ENCODE measurements at regions not wholly inside any gene's neighbourhood (a gene's known extent, or its start where the extent isn't known, plus 50 kb on each side); places are given as distances from the start of the nearest gene placed in this dataset.

GRCh38 chr3:146912241-146913015 is 307.3 kb upstream of the PLSCR5 start:
- no peaks in the 10 kb centered on the region for H3K27me3 Mint-ChIP-seq
- no peak overlapping the region for H3K4me3 Mint-ChIP-seq
- peaks cover 0 to 4% (median 0%) of the 10 kb centered on the region in 3 donors for H3K9me3 Mint-ChIP-seq

GRCh38 chr3:146903927-146904326 is 298.8 kb upstream of the PLSCR5 start:
- no peaks in the 10 kb centered on the region for H3K4me1 Mint-ChIP-seq
- H3K27ac Mint-ChIP-seq = no peak overlapping the region
- no peaks in the 10 kb centered on the region for H3K36me3 Mint-ChIP-seq
- no peak overlapping the region for H3K4me3 Mint-ChIP-seq
- no peaks in the 10 kb centered on the region for H3K27me3 Mint-ChIP-seq
- H3K9me3 Mint-ChIP-seq = peaks cover 0 to 13% (median 4%) of the 10 kb centered on the region in 3 donors

More at GRCh38 chr3:146912241-146913015, 307.3 kb upstream of the PLSCR5 start:
- Mint-ChIP-seq H3K27ac (no peak overlapping the region), H3K4me1 (no peaks in the 10 kb centered on the region), H3K36me3 (no peaks in the 10 kb centered on the region)

- Mint-ChIP-seq H3K36me3 (no peaks in the 10 kb centered on the region), H3K4me1 (no peaks in the 10 kb centered on the region), H3K27me3 (no peaks in the 10 kb centered on the region), H3K27ac (no peak overlapping the region), H3K4me3 (no peak overlapping the region), H3K9me3 (peaks cover 0 to 13% (median 0%) of the 10 kb centered on the region in 3 donors)
These were observed 294.0 kb upstream of the PLSCR5 start for GRCh38 chr3:146899171-146899570.

- no peaks in the 10 kb centered on the region for H3K27me3 Mint-ChIP-seq
- H3K4me1 Mint-ChIP-seq = no peaks in the 10 kb centered on the region
- no peak overlapping the region for H3K4me3 Mint-ChIP-seq
- H3K27ac Mint-ChIP-seq = no peak overlapping the region
- peaks cover 0 to 9% (median 0%) of the 10 kb centered on the region in 3 donors for H3K9me3 Mint-ChIP-seq
- no peaks in the 10 kb centered on the region for H3K36me3 Mint-ChIP-seq
These were observed 291.6 kb upstream of the PLSCR5 start for GRCh38 chr3:146896711-146897110.

- no peak overlapping the region for H3K27ac Mint-ChIP-seq
- H3K27me3 Mint-ChIP-seq = no peaks in the 10 kb centered on the region
- H3K9me3 Mint-ChIP-seq = peaks cover 0 to 9% (median 0%) of the 10 kb centered on the region in 3 donors
These were observed 290.0 kb upstream of the PLSCR5 start for GRCh38 chr3:146895026-146895749.

GRCh38 chr3:146894406-146894805 is 289.3 kb upstream of the PLSCR5 start:
- Mint-ChIP-seq H3K27ac (no peak overlapping the region), H3K9me3 (peaks cover 0 to 4% (median 0%) of the 10 kb centered on the region in 3 donors), H3K4me3 (no peak overlapping the region), H3K36me3 (no peaks in the 10 kb centered on the region), H3K4me1 (no peaks in the 10 kb centered on the region), H3K27me3 (no peaks in the 10 kb centered on the region)

More at GRCh38 chr3:146895026-146895749, 290.0 kb upstream of the PLSCR5 start:
- no peaks in the 10 kb centered on the region for H3K36me3 Mint-ChIP-seq
- no peaks in the 10 kb centered on the region for H3K4me1 Mint-ChIP-seq
- H3K4me3 Mint-ChIP-seq = no peak overlapping the region

- H3K36me3 Mint-ChIP-seq = no peaks in the 10 kb centered on the region
- peak overlapping the region in 1 of 4 donors; percentile 8 for H3K4me3 Mint-ChIP-seq
- H3K4me1 Mint-ChIP-seq = no peaks in the 10 kb centered on the region
- no peaks in the 10 kb centered on the region for H3K27me3 Mint-ChIP-seq
- peaks cover 0 to 2% (median 1%) of the 10 kb centered on the region in 3 donors for H3K9me3 Mint-ChIP-seq
- no peak overlapping the region for H3K27ac Mint-ChIP-seq
These were observed 286.9 kb upstream of the PLSCR5 start for GRCh38 chr3:146892041-146892440.

GRCh38 chr3:146889626-146890025 is 284.5 kb upstream of the PLSCR5 start:
- Mint-ChIP-seq H3K4me1 (no peaks in the 10 kb centered on the region), H3K9me3 (peaks cover 0 to 2% (median 1%) of the 10 kb centered on the region in 3 donors), H3K27ac (no peak overlapping the region), H3K4me3 (no peak overlapping the region), H3K27me3 (no peaks in the 10 kb centered on the region), H3K36me3 (no peaks in the 10 kb centered on the region)

GRCh38 chr3:146888176-146888575 is 283.0 kb upstream of the PLSCR5 start:
- no peak overlapping the region for H3K4me3 Mint-ChIP-seq
- no peaks in the 10 kb centered on the region for H3K36me3 Mint-ChIP-seq
- H3K4me1 Mint-ChIP-seq = no peaks in the 10 kb centered on the region
- H3K27ac Mint-ChIP-seq = no peak overlapping the region
- H3K27me3 Mint-ChIP-seq = no peaks in the 10 kb centered on the region
- peaks cover 0 to 2% (median 1%) of the 10 kb centered on the region in 3 donors for H3K9me3 Mint-ChIP-seq

GRCh38 chr3:146884721-146885120 is 279.6 kb upstream of the PLSCR5 start:
- Mint-ChIP-seq H3K27ac (no peak overlapping the region), H3K27me3 (no peaks in the 10 kb centered on the region), H3K4me3 (no peak overlapping the region), H3K4me1 (no peaks in the 10 kb centered on the region), H3K9me3 (peaks cover 0 to 2% (median 1%) of the 10 kb centered on the region in 3 donors), H3K36me3 (no peaks in the 10 kb centered on the region)

- no peaks in the 10 kb centered on the region for H3K36me3 Mint-ChIP-seq
- H3K27me3 Mint-ChIP-seq = no peaks in the 10 kb centered on the region
- no peak overlapping the region for H3K4me3 Mint-ChIP-seq
These were observed 279.1 kb upstream of the PLSCR5 start for GRCh38 chr3:146884296-146884695.

GRCh38 chr3:146883288-146883687 is 278.1 kb upstream of the PLSCR5 start:
- Mint-ChIP-seq H3K27me3 (no peaks in the 10 kb centered on the region), H3K4me3 (no peak overlapping the region), H3K27ac (no peak overlapping the region), H3K4me1 (no peaks in the 10 kb centered on the region), H3K36me3 (no peaks in the 10 kb centered on the region), H3K9me3 (peaks cover 0 to 2% (median 1%) of the 10 kb centered on the region in 3 donors)

More at GRCh38 chr3:146884296-146884695, 279.1 kb upstream of the PLSCR5 start:
- Mint-ChIP-seq H3K9me3 (peaks cover 0 to 2% (median 1%) of the 10 kb centered on the region in 3 donors), H3K4me1 (no peaks in the 10 kb centered on the region), H3K27ac (no peak overlapping the region)

GRCh38 chr3:146881966-146882760 is 277.0 kb upstream of the PLSCR5 start:
- no peaks in the 10 kb centered on the region for H3K9me3 Mint-ChIP-seq
- no peak overlapping the region for H3K27ac Mint-ChIP-seq
- H3K36me3 Mint-ChIP-seq = no peaks in the 10 kb centered on the region
- H3K4me3 Mint-ChIP-seq = no peak overlapping the region
- H3K27me3 Mint-ChIP-seq = no peaks in the 10 kb centered on the region
- H3K4me1 Mint-ChIP-seq = no peaks in the 10 kb centered on the region

- Mint-ChIP-seq H3K27me3 (no peaks in the 10 kb centered on the region), H3K36me3 (no peaks in the 10 kb centered on the region), H3K27ac (no peak overlapping the region), H3K4me3 (no peak overlapping the region), H3K9me3 (no peaks in the 10 kb centered on the region), H3K4me1 (no peaks in the 10 kb centered on the region)
These were observed 276.2 kb upstream of the PLSCR5 start for GRCh38 chr3:146881356-146881755.

GRCh38 chr3:146873748-146874147 is 268.6 kb upstream of the PLSCR5 start:
- Mint-ChIP-seq H3K4me1 (no peaks in the 10 kb centered on the region), H3K4me3 (no peak overlapping the region), H3K27ac (no peak overlapping the region), H3K36me3 (no peaks in the 10 kb centered on the region), H3K9me3 (peaks cover 4 to 10% (median 6%) of the 10 kb centered on the region in 3 donors), H3K27me3 (no peaks in the 10 kb centered on the region)
